ENCODE measurements at regions not wholly inside any gene's neighbourhood (a gene's known extent, or its start where the extent isn't known, plus 50 kb on each side); places are given as distances from the start of the nearest gene placed in this dataset.

GRCh38 chr9:73845539-73845938 lies 651.6 kb upstream of the RORB start:
- H4K20me1 ChIP-seq (ENCODE audit: insufficient read depth, low read length) = no peaks in the 10 kb centered on the region
- H3K4me1 ChIP-seq (ENCODE audit: control insufficient read depth in 1 of 2, insufficient read depth in 2 of 2, low read length in 2 of 2) = no peaks in the 10 kb centered on the region
- H3K9ac ChIP-seq (ENCODE audit: insufficient read depth, low read length, poor library complexity, severe bottlenecking) = no peak overlapping the region
- DNase-seq = no peak
- no peak overlapping the region for H3K27ac ChIP-seq (ENCODE audit: low read depth in 1 of 2, low read length in 2 of 2)
- no peaks in the 10 kb centered on the region for H3K79me2 ChIP-seq (ENCODE audit: insufficient read depth, low read length)
- H3K4me2 ChIP-seq (replicated peaks; ENCODE audit: extremely low read depth, low read length, poor library complexity, severe bottlenecking) = no peak overlapping the region
- H3K27me3 Mint-ChIP-seq (ENCODE audit: low read depth in 3 of 3) = no peaks in the 10 kb centered on the region
- no peak overlapping the region for H3K4me3 ChIP-seq (replicated peaks in 1 of 3; ENCODE audit: low read depth in 2 of 3, low read length in 3 of 3)
- no peak for TF ChIP-seq CTCF (IDR thresholded peaks at IDR 0.05)
- peaks cover 0 to 4% (median 0%) of the 10 kb centered on the region in 7 donors for H3K9me3 Mint-ChIP-seq
- H3K27me3 ChIP-seq (ENCODE audit: control insufficient read depth in 2 of 2, insufficient read depth in 2 of 2, low read length in 2 of 2) = no peaks in the 10 kb centered on the region
- no peaks in the 10 kb centered on the region for H3K36me3 Mint-ChIP-seq
- no peak overlapping the region for H2AFZ ChIP-seq (ENCODE audit: insufficient read depth, low read depth, low read length, poor library complexity, severe bottlenecking)
- H3K4me1 Mint-ChIP-seq = no peaks in the 10 kb centered on the region
- H3K36me3 ChIP-seq (replicated peaks in 1 of 2; ENCODE audit: control insufficient read depth in 1 of 2, insufficient read depth in 2 of 2, low read length in 2 of 2) = no peaks in the 10 kb centered on the region
- WGBS (ENCODE audit: insufficient coverage) = 100% methylated on average over 1 of the region's 2 CpGs
- no peaks in the 10 kb centered on the region for H3K9me3 ChIP-seq (replicated peaks in 1 of 2; ENCODE audit: control insufficient read depth in 1 of 2, insufficient read depth in 1 of 2, low read length in 2 of 2)
- H3K27ac Mint-ChIP-seq = no peak overlapping the region
- no peak overlapping the region for H3K4me3 Mint-ChIP-seq
- intact Hi-C loops (cut with micrococcal nuclease) = no loop called here

- Histone ChIP-seq H3K4me1 (ENCODE audit: control insufficient read depth in 1 of 2, insufficient read depth in 2 of 2, low read length in 2 of 2) (no peaks in the 10 kb centered on the region), H3K9me3 (replicated peaks in 1 of 2; ENCODE audit: control insufficient read depth in 1 of 2, insufficient read depth in 1 of 2, low read length in 2 of 2) (no peaks in the 10 kb centered on the region), H3K27me3 (ENCODE audit: control insufficient read depth in 2 of 2, insufficient read depth in 2 of 2, low read length in 2 of 2) (no peaks in the 10 kb centered on the region), H3K4me2 (replicated peaks; ENCODE audit: extremely low read depth, low read length, poor library complexity, severe bottlenecking) (no peak overlapping the region), H4K20me1 (ENCODE audit: insufficient read depth, low read length) (no peaks in the 10 kb centered on the region), H3K79me2 (ENCODE audit: insufficient read depth, low read length) (no peaks in the 10 kb centered on the region), H3K4me3 (replicated peaks in 1 of 3; ENCODE audit: low read depth in 2 of 3, low read length in 3 of 3) (no peak overlapping the region), H3K36me3 (replicated peaks in 1 of 2; ENCODE audit: control insufficient read depth in 1 of 2, insufficient read depth in 2 of 2, low read length in 2 of 2) (no peaks in the 10 kb centered on the region), H3K27ac (ENCODE audit: low read depth in 1 of 2, low read length in 2 of 2) (no peak overlapping the region), H2AFZ (ENCODE audit: insufficient read depth, low read depth, low read length, poor library complexity, severe bottlenecking) (no peak overlapping the region), H3K9ac (ENCODE audit: insufficient read depth, low read length, poor library complexity, severe bottlenecking) (no peak overlapping the region)
- Mint-ChIP-seq H3K4me3 (no peak overlapping the region), H3K36me3 (no peaks in the 10 kb centered on the region), H3K4me1 (no peaks in the 10 kb centered on the region), H3K27ac (no peak overlapping the region), H3K27me3 (ENCODE audit: low read depth in 3 of 3) (no peaks in the 10 kb centered on the region), H3K9me3 (peaks cover 0 to 4% (median 0%) of the 10 kb centered on the region in 7 donors)
- no peak for TF ChIP-seq CTCF (IDR thresholded peaks at IDR 0.05)
- DNase-seq = no peak
- intact Hi-C loops (cut with micrococcal nuclease) = no loop called here
- 88% methylated on average over 2 of the region's 7 CpGs for WGBS (ENCODE audit: insufficient coverage)
These were observed 651.0 kb upstream of the RORB start for GRCh38 chr9:73845954-73846690.

Measured in CD14-positive monocyte (primary cell).